Kidney epithelial cell (primary cell): ENCODE measurements at regions not wholly inside any gene's neighbourhood (a gene's known extent, or its start where the extent isn't known, plus 50 kb on each side); places are given as distances from the start of the nearest gene placed in this dataset.

ENCODE experiments used
- DNase-seq: peaks from one replicate; pipeline ENCODE4 v3.0.0-alpha.2; 2010; ENCODE audit warnings: low read depth
- H3K27me3 ChIP-seq: 2 replicates; pipeline ENCODE4 v1.6.0; 2011; ENCODE audit warnings: low read length; ENCODE audit not compliant: control insufficient read depth, insufficient read depth
- H3K36me3 ChIP-seq: 2 replicates; pipeline ENCODE4 v1.5.1; 2011; ENCODE audit warnings: low read length; ENCODE audit not compliant: control insufficient read depth, insufficient read depth
- H3K4me3 ChIP-seq: 2 replicates; pipeline ENCODE4 v1.5.1; 2011; ENCODE audit warnings: low read depth, mild to moderate bottlenecking, control low read depth, low read length
- CTCF ChIP-seq: IDR thresholded peaks from 2 replicates; pipeline ENCODE4 v1.5.1; 2011; ENCODE audit warnings: mild to moderate bottlenecking, moderate library complexity, low read length, control low read depth, inconsistent platforms; ENCODE audit not compliant: insufficient read depth, poor library complexity, severe bottlenecking

DNA sequence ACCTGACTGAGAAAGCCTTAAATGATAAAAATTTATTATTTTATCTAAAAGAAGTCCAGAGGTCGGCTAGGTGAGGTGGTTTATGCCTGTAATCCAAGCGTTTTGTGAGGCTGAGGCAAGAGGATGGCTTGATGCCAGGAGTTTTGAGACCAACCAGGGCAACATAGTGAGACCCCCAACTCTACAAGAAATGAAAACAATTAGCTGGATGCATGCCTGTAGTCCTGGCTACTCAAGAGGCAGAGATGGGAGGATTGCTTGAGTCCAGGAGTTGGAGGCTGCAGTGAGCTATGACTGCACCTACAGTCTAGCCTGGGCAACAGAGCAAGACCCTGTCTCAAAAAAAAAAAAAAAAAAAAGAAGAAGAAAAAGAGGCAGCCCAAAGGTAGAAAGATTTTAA lies 179.9 kb upstream of the KIF2A start:
- Histone ChIP-seq H3K36me3 (no peaks in the 10 kb centered on the region), H3K4me3 (no peak overlapping the region), H3K27me3 (no peaks in the 10 kb centered on the region)
- no peak for TF ChIP-seq CTCF
- DNase-seq, result no peak

DNA sequence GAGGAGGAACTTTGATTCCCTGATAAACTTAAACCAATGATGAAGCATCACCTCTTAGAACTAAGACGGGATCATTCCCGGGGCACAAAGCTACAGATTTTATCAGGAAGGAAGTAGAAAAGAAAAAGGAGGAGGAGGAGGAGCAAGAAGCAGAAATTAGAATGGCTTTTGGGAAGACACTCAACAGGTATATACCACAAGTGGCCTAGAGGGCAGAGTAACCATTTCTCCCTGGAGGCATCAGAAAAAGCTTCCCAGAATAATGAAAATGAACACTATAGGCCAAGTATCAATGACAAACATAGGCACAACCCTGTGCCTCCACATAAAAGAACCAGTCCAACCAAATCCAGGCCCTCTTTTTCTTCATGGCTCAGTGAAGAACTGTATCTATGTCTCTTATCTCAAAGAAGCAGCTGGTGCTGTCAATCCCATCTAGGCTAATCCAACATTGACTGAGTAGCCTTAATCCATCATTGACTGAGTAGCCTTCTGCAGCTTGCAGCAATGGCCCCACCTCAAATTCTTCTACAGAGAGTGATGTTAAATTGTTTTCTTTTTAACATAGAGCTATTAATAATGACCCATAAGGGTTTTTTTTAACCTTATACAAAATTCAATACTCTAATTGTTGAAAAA lies 178.8 kb upstream of the KIF2A start:
- no peak overlapping the region for H3K4me3 ChIP-seq
- DNase-seq, result no peak
- TF ChIP-seq CTCF, result no peak
- no peaks in the 10 kb centered on the region for H3K27me3 ChIP-seq
- H3K36me3 ChIP-seq, result no peaks in the 10 kb centered on the region

DNA sequence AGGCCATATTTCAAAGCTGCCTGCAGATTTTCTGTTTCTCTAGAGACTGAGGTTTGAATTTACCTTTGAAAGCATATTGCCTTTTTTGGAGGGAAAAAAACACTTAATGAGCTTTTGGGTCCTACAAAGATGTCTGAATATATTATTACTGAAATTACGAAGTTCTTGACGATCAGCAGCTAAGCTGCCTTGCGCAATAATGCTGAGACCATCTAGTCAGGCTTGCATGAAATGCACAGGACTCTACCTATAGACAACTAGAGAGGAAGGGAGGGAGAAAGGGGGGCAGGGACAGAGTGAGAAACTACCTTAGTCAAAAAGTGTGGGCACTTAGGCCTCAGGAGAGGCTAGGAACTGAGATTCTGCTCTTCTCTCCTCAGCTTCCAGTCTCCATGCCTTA lies 175.9 kb upstream of the KIF2A start:
- TF ChIP-seq CTCF, result no peak
- Histone ChIP-seq H3K27me3 (no peaks in the 10 kb centered on the region), H3K36me3 (no peaks in the 10 kb centered on the region), H3K4me3 (no peak overlapping the region)
- no peak for DNase-seq

DNA sequence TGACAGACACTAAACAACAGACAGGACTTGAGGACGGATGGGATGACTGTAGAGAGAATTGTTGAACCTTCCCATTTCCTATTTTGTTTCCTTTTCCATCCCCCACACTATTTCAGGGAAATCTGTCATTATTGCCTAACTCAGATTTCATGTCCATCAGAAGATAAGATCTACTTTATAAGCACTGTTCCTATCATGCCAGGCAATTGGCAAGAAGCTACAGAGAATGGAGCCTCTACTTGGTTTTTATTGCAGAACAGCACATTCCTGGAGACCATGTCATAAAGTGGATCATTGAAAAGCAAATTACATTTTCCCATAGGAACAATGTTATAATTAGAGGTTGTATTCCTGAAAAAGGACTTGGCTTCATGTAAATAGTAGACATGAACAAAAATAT lies 173.7 kb upstream of the KIF2A start:
- DNase-seq, result no peak
- Histone ChIP-seq H3K36me3 (no peaks in the 10 kb centered on the region), H3K4me3 (no peak overlapping the region), H3K27me3 (no peaks in the 10 kb centered on the region)
- no peak for TF ChIP-seq CTCF

DNA sequence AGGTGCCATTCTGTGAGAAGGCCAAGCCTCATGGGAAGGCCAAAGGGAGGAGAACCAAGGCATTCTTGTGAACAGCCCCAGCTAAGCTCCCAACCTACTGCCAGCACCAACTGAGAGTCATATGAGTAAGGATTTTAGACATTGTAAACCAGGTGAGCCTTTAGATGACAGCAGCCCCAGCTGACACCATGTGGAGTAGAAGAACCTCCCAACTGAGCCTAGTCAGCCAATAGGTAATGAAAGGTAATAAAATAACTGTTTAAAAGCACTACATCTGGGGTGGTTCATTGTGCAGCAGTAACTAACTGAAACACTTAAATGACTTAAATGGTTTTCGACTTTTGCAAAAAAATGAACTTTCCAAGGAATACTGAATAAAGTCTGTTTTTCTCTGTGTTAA lies 172.6 kb upstream of the KIF2A start:
- Histone ChIP-seq H3K27me3 (no peaks in the 10 kb centered on the region), H3K4me3 (no peak overlapping the region), H3K36me3 (no peaks in the 10 kb centered on the region)
- no peak for TF ChIP-seq CTCF
- no peak for DNase-seq

DNA sequence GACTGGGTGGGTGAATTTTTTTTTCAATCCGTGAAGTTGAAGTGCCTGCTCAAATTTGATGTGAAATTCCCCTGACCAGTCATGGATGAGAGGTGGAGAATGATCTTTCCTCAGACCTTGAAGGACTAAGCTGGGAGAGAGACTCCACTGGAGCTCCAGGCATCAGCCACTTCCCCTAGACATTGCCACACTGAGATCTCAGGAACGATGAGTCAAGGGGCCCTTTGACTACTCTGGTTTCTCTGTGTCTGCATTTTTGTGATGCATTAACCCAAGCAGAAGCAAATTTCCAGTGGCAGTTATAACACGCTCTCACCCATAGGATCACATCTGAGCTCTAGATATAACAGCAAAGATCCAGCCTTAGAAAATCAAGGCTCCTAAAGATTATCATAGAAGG lies 171.2 kb upstream of the KIF2A start:
- no peak for DNase-seq
- TF ChIP-seq CTCF, result no peak
- Histone ChIP-seq H3K4me3 (no peak overlapping the region), H3K27me3 (no peaks in the 10 kb centered on the region), H3K36me3 (no peaks in the 10 kb centered on the region)
